Activated B cell treated with CpG ODN at 0.5 μM for 24 hours (primary cell): ENCODE measurements at regions not wholly inside any gene's neighbourhood (a gene's known extent, or its start where the extent isn't known, plus 50 kb on each side); places are given as distances from the start of the nearest gene placed in this dataset.

ENCODE experiments used
- ATAC-seq: fragments of 200-7000 bp; cut with Tn5 transposase; one replicate; pipeline ENCODE4 v1.10.0; 2021; ENCODE audit warnings: low read depth, mild to moderate bottlenecking, moderate library complexity
- CTCF ChIA-PET: fragments of 350-600 bp; sonication (Branson Sonifier 250); formaldehyde crosslinking; loops from one replicate; lab custom pipeline; 2021; ENCODE audit warnings: antibody characterized with exemption; lab: Charles Lee
- POLR2A ChIA-PET: fragments of 350-600 bp; sonication (Branson Sonifier 250); formaldehyde crosslinking; loops from one replicate; lab custom pipeline; 2021; ENCODE audit warnings: antibody characterized with exemption; lab: Charles Lee
- DNase-seq: peaks from one replicate; pipeline ENCODE4 v3.0.0; 2022
- H3K27ac Mint-ChIP-seq: one replicate; pipeline ENCODE4 v1.8.0; 2020; ENCODE audit warnings: mixed read lengths
- H3K27me3 Mint-ChIP-seq: one replicate; pipeline ENCODE4 v1.8.0; 2021; ENCODE audit warnings: mixed read lengths
- H3K36me3 Mint-ChIP-seq: one replicate; pipeline ENCODE4 v1.8.0; 2021; ENCODE audit warnings: low read depth, mixed read lengths
- H3K4me1 Mint-ChIP-seq: one replicate; pipeline ENCODE4 v1.8.0; 2021; ENCODE audit warnings: mixed read lengths
- H3K4me3 Mint-ChIP-seq: one replicate; pipeline ENCODE4 v1.8.0; 2020; ENCODE audit warnings: mild to moderate bottlenecking, mixed read lengths
- H3K9me3 Mint-ChIP-seq: one replicate; pipeline ENCODE4 v1.8.0; 2020; ENCODE audit warnings: mixed read lengths
- intact Hi-C: fragments of 100-400 bp; cut with micrococcal nuclease; formaldehyde crosslinking; loops from one replicate; pipeline ENCODE4 v1.15.1; 2024
- TF ChIP-seq, protein P1 (sequence below): fragments of 200-600 bp; IDR thresholded peaks from one replicate; pipeline ENCODE4 v1.8.0; 2022; ENCODE audit warnings: antibody characterized with exemption, mild to moderate bottlenecking

DNA sequence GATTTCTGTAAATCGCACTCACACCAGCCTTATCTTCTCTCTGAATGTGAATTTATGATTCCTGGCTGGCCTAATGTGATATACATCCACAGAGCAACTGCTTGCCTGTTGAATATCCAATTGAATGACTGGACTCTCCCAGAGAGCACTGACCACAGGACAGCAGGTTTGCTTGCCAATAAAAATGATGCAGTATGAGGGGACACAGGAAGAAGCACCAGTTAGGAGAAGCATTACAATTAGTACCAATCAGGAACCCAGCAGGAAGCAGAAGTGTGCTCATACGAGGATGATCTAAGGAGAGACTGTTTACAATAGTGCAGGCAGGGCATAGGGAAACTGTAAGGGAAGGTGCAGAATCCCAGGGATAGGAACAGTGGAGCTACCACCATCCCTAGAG, 127.2 kb upstream of the ZNF366 start:
- H3K36me3 Mint-ChIP-seq, result no peaks in the 10 kb centered on the region
- CTCF ChIA-PET, result no interaction called here
- H3K4me3 Mint-ChIP-seq, result no peak overlapping the region
- H3K27me3 Mint-ChIP-seq, result peaks cover 13% of the 10 kb centered on the region
- DNase-seq (no peak), ATAC-seq (no peak)
- H3K4me1 Mint-ChIP-seq, result no peaks in the 10 kb centered on the region
- no peaks in the 10 kb centered on the region for H3K9me3 Mint-ChIP-seq
- TF ChIP-seq, protein P1, sequence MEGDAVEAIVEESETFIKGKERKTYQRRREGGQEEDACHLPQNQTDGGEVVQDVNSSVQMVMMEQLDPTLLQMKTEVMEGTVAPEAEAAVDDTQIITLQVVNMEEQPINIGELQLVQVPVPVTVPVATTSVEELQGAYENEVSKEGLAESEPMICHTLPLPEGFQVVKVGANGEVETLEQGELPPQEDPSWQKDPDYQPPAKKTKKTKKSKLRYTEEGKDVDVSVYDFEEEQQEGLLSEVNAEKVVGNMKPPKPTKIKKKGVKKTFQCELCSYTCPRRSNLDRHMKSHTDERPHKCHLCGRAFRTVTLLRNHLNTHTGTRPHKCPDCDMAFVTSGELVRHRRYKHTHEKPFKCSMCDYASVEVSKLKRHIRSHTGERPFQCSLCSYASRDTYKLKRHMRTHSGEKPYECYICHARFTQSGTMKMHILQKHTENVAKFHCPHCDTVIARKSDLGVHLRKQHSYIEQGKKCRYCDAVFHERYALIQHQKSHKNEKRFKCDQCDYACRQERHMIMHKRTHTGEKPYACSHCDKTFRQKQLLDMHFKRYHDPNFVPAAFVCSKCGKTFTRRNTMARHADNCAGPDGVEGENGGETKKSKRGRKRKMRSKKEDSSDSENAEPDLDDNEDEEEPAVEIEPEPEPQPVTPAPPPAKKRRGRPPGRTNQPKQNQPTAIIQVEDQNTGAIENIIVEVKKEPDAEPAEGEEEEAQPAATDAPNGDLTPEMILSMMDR, result no peak
- intact Hi-C loops, result no loop called here
- POLR2A ChIA-PET, result no interaction called here
- H3K27ac Mint-ChIP-seq, result no peak overlapping the region

DNA sequence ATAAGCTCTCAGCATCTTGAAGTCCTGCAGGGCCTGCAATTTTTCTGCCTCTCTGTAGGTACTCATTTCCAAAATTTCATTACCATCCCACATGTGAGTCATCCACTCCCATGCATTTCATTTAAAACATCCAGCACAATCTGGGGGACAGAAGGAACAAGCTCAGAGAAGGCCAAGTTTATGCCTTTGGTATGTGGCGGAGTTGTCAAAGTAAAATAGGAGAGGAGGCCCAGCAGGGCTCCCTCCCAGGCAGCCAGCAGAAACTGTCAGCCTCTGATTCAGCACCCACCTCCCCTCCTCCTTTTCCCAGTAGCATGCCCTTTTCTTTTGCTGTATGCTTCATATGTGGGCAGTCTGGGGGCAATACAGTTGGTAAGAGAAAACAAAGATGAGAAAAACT, 126.4 kb upstream of the ZNF366 start:
- ChIA-PET POLR2A (no interaction called here), CTCF (no interaction called here)
- DNase-seq (no peak), ATAC-seq (no peak)
- H3K27me3 Mint-ChIP-seq, result peaks cover 12% of the 10 kb centered on the region
- no peak overlapping the region for H3K27ac Mint-ChIP-seq
- no peaks in the 10 kb centered on the region for H3K36me3 Mint-ChIP-seq
- H3K9me3 Mint-ChIP-seq, result no peaks in the 10 kb centered on the region
- no peak overlapping the region for H3K4me3 Mint-ChIP-seq
- intact Hi-C loops, result no loop called here
- TF ChIP-seq, protein P1, result no peak
- no peaks in the 10 kb centered on the region for H3K4me1 Mint-ChIP-seq

DNA sequence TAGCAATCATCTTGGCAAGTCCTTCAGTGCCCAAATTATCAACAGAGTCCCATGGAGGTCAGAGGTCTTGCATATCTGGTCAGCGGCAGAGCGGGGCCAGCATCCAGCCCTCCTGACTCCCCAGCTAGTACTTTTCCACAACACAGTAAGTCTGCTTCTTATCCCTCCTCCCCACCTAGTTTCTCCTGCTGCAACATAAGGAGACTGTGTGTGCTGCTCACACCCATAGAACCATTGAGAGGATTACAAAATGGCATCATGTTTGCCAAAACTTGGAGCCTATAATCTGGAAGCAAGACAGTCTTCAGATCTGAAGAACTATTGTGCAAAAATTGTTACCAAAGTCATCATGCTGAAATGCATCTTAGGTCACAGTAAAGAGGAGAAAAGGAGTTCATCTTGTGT, 125.8 kb upstream of the ZNF366 start:
- Mint-ChIP-seq H3K4me3 (no peak overlapping the region), H3K36me3 (no peaks in the 10 kb centered on the region), H3K27ac (no peak overlapping the region), H3K27me3 (peaks cover 12% of the 10 kb centered on the region), H3K4me1 (no peaks in the 10 kb centered on the region), H3K9me3 (no peaks in the 10 kb centered on the region)
- CTCF ChIA-PET, result no interaction called here
- DNase-seq (no peak), ATAC-seq (no peak)
- POLR2A ChIA-PET, result no interaction called here
- TF ChIP-seq, protein P1, result no peak
- intact Hi-C loops, result no loop called here

DNA sequence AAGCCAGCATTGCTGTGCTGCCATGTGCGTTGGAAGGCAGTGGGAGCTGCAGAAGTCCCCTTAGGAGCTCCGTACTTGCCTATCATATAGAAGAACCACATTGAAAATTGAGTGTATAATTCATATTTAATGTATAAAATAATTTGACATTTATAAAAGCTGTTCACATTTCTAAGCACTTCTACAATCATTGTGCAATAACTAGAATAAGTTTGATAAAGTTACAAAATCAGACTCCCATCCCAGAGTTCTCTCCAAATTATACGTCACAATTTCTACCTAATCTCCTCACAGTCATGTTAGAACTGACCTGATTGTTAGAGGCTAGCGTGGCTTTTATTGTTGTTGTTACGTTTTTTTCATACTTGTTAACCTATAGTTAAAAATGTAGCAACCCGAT, 123.5 kb upstream of the ZNF366 start:
- intact Hi-C loops, result no loop called here
- peaks cover 10% of the 10 kb centered on the region for H3K27me3 Mint-ChIP-seq
- CTCF ChIA-PET, result interaction anchor here (1.3 kb wide), 1 partner anchor 19 kb away, joined by 4 read pairs; no protein-coding TSS in a partner anchor

DNA sequence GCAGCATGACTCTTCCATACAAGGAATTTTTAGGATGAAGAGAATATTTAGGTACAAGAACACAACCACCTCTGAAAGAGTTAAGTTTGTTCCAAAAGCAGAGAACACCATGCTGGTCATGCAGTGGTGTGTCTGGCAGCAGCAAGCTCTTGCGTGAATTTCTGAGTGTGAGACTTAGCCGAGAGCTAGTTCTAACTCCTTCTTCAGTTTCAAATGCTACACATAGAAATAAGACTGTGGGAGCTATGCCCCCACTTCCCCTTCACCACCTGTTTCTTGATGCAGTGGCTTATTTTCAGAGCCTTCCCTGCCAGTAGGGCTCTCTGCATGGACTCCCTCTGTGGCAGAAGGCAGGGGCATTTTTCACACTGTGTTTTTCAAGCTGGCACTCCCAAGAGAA, 122.9 kb upstream of the ZNF366 start:
- ATAC-seq, result no peak
- no peaks in the 10 kb centered on the region for H3K4me1 Mint-ChIP-seq
- H3K27me3 Mint-ChIP-seq, result peaks cover 8% of the 10 kb centered on the region
- H3K4me3 Mint-ChIP-seq, result no peak overlapping the region
- no peaks in the 10 kb centered on the region for H3K9me3 Mint-ChIP-seq
- ChIA-PET CTCF (interaction anchor here (1.3 kb wide), 1 partner anchor 19 kb away, joined by 4 read pairs; no protein-coding TSS in a partner anchor), POLR2A (no interaction called here)
- H3K27ac Mint-ChIP-seq, result no peak overlapping the region
- no peak for DNase-seq
- TF ChIP-seq, protein P1, result no peak
- intact Hi-C loops, result no loop called here
- no peaks in the 10 kb centered on the region for H3K36me3 Mint-ChIP-seq

More for the DNA sequence above, 123.5 kb upstream of the ZNF366 start:
- DNase-seq (no peak), ATAC-seq (no peak)
- Mint-ChIP-seq H3K9me3 (no peaks in the 10 kb centered on the region), H3K4me1 (no peaks in the 10 kb centered on the region), H3K27ac (no peak overlapping the region), H3K36me3 (no peaks in the 10 kb centered on the region), H3K4me3 (no peak overlapping the region)
- TF ChIP-seq, protein P1, result no peak
- POLR2A ChIA-PET, result no interaction called here
